ENCODE measurements at regions not wholly inside any gene's neighbourhood (a gene's known extent, or its start where the extent isn't known, plus 50 kb on each side); places are given as distances from the start of the nearest gene placed in this dataset.

DNA sequence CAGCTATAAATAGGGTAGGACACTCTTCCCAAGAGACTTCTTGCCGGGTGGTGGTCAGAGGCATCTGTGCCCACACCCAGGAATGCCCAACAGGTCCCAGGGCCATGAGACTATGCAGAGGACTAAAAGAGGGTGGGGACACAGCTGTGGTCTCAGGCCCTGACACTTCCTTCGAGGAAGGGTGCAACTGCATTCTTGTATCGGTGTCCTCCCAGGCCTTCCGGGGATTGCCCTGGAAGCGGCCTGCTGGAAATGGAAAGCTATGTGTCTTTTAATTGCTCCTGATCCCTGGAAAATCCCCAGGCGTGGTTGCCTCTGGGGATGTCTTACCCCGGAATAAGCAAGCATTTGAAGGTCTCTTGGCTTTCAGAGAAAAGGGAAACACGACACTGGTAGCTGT lies 176.7 kb downstream of the SOX11 start:
- DNase-seq: no peak
- H3K4me1 Mint-ChIP-seq: no peaks in the 10 kb centered on the region

DNA sequence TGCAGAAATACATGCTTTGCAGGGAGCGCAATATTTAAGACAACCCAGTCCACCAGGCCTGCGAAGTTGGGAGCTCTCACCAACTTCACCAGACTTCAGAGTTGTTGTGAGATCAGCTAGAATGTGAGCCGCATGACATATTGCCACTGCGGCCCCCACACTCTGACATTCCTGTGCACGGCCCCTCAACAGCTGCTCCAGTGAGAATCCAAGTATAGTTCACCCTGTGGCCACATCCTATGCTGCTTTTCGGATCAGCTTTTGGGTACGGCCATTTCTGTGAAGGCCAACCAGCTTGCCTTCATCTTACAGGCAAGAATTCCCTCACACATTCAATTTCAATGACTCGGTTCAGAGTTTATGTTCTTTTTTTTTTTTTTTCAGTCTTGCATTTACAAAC lies 177.8 kb downstream of the SOX11 start:
- H3K27me3 Mint-ChIP-seq: no peaks in the 10 kb centered on the region
- H3K36me3 Mint-ChIP-seq: no peaks in the 10 kb centered on the region
- DNase-seq: no peak
- H3K27ac Mint-ChIP-seq: no peak overlapping the region
- no peaks in the 10 kb centered on the region for H3K4me1 Mint-ChIP-seq
- ATAC-seq (replicated peaks): no peak
- no peak overlapping the region for H3K4me3 Mint-ChIP-seq
- peaks cover 0 to 5% of the 10 kb centered on the region in 2 donors for H3K9me3 Mint-ChIP-seq

More for the DNA sequence above, 176.7 kb downstream of the SOX11 start:
- Mint-ChIP-seq H3K27ac (no peak overlapping the region), H3K9me3 (peaks cover 2 to 5% of the 10 kb centered on the region in 2 donors), H3K36me3 (no peaks in the 10 kb centered on the region), H3K4me3 (no peak overlapping the region), H3K27me3 (no peaks in the 10 kb centered on the region)
- ATAC-seq (replicated peaks): no peak

DNA sequence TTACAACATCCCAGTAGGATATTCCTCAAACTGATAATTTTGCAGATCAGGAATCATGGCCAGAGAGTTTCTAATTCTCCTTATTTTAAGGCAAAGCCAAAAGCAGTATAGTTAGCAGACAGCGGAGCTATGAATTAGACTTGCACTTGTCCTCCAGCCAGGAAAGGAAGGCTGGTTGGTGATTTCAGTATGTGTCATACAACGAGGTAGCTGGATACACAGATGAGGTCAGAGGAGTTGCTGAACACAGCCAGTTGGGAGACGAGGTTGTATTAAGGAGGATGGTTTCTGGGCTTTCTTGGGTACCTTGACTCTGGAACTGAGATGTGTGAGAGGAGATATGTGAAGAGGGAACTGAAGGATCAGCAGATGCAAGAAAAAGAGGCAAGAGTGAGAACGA lies 185.2 kb downstream of the SOX11 start:
- H3K4me3 Mint-ChIP-seq: no peak overlapping the region
- no peak for ATAC-seq (replicated peaks)
- DNase-seq: no peak

DNA sequence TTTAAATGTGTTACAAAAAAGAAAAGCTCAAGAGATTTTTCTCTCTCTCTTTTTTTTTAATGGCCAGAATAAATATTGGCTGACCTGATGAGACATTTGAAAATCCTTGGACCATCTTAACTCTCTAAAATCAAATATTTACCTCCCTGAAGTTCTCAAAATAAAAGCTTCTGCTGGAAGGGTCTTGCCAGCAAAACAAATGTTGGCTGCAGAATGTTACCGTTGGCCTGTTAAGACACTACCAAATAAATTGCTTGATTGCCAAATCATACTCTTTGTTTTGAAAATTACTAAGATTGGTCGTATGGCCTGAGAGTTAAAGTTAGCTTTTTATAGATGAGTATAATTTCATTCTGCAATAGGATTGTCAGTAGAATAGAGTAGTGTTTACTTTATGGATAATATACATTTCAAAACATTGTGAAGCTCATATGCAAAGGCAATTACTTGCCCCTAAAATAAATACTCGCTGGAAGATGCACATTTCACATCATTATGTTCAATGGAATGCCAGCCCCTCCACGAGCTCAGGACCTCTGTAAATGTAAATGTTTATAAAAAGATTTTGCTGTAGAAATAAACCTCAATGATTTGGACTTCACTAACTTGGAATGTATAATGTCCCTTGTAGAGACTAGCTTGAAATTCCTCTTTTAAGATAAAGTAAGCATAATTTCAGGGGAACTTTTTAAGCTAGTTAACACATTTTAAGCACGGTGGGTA lies 193.4 kb downstream of the SOX11 start:
- peaks cover 2 to 5% of the 10 kb centered on the region in 2 donors for H3K9me3 Mint-ChIP-seq
- H3K4me1 Mint-ChIP-seq: no peaks in the 10 kb centered on the region
- DNase-seq (no peak), ATAC-seq (replicated peaks) (no peak)
- no peak overlapping the region for H3K27ac Mint-ChIP-seq
- no peak overlapping the region for H3K4me3 Mint-ChIP-seq
- no peaks in the 10 kb centered on the region for H3K36me3 Mint-ChIP-seq
- no peaks in the 10 kb centered on the region for H3K27me3 Mint-ChIP-seq

More for the DNA sequence above, 185.2 kb downstream of the SOX11 start:
- Mint-ChIP-seq H3K9me3 (peaks cover 2 to 5% of the 10 kb centered on the region in 2 donors), H3K27me3 (no peaks in the 10 kb centered on the region), H3K36me3 (no peaks in the 10 kb centered on the region), H3K4me1 (no peaks in the 10 kb centered on the region), H3K27ac (no peak overlapping the region)

DNA sequence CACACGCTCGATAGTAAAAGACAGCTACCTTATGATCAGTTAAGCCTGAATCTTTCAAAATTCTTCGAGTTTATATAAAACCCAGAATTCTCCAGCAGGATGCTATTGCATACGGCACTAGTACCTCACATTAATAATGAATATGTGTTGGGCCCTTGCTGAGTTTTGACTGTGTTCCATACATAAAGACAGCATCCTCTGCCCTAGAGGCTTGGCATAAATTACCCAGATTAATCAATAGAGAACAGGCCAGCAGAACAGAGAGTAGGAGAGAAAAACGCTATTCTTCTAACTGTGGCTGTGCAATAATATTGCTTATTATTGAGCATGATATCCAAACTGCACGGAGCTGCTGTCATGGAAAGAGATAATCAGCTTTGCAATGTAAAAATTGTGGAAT lies 194.3 kb downstream of the SOX11 start:
- Mint-ChIP-seq H3K27ac (no peak overlapping the region), H3K9me3 (peaks cover 2 to 5% of the 10 kb centered on the region in 2 donors), H3K36me3 (no peaks in the 10 kb centered on the region), H3K4me3 (no peak overlapping the region), H3K27me3 (no peaks in the 10 kb centered on the region), H3K4me1 (no peaks in the 10 kb centered on the region)
- no peak for ATAC-seq (replicated peaks)
- no peak for DNase-seq

DNA sequence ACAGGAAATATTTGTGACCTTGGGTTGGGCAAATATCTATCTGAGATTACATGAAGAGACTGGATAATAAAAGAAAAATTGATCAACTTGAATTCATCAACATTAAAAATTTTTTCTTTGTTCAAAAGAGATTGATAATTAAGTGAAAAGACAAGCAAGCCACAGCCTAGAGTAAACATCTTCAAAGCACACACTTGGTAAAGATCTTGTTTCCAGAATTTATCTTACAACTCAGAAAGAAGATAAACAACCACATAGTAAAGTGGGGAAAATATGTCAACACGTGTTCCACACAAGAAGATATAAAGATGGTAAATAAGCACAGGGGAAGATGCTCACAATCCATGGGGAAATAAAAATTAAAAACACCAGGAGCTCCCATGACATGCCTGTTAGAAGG lies 195.9 kb downstream of the SOX11 start:
- ATAC-seq (replicated peaks): no peak
- DNase-seq: no peak
- H3K4me1 Mint-ChIP-seq: no peaks in the 10 kb centered on the region
- H3K27ac Mint-ChIP-seq: no peak overlapping the region
- no peaks in the 10 kb centered on the region for H3K27me3 Mint-ChIP-seq
- no peak overlapping the region for H3K4me3 Mint-ChIP-seq
- H3K36me3 Mint-ChIP-seq: no peaks in the 10 kb centered on the region
- peaks cover 5% of the 10 kb centered on the region in 2 donors for H3K9me3 Mint-ChIP-seq

DNA sequence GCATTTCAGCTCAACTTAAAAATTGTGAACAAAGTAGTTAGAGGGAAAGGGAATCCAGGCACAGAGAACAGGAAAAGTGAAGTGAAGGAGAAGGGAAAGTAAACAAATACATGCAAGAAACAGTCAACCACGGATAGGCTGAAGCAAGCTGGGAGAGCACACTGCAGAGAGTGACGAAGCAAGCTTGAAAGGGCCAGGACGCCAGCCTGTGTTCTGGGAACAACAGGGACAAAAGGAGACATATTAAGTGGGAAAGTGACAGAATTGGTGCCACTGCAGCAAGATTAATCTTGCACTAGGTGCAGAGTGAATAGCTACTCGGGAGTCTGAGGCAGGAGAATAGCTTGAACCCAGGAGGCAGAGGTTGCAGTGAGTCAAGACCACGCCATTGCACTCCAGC lies 197.3 kb downstream of the SOX11 start:
- H3K27me3 Mint-ChIP-seq: no peaks in the 10 kb centered on the region
- peaks cover 0 to 5% of the 10 kb centered on the region in 2 donors for H3K9me3 Mint-ChIP-seq
- no peak overlapping the region for H3K4me3 Mint-ChIP-seq
- ATAC-seq (replicated peaks) (no peak), DNase-seq (no peak)
- no peaks in the 10 kb centered on the region for H3K36me3 Mint-ChIP-seq
- H3K27ac Mint-ChIP-seq: no peak overlapping the region
- H3K4me1 Mint-ChIP-seq: no peaks in the 10 kb centered on the region

DNA sequence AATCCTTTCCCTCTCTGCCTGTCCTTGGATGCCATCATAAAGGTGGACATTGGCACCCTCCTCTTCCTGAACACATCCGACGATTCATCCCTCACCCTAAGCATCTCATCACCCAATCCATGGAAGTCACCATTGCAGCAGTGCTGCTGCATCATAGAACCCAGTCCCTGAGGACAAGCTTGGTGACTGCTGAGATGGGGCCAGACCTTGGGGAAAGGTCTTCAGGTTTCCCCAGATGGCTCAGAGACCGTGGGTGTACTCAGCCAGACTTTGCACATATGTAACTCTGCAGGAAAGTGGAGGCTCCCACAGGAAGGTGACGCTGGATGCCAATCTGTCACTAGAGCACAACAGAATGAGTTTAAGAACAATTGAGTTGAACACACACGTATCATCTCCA lies 202.2 kb downstream of the SOX11 start:
- Mint-ChIP-seq H3K4me3 (no peak overlapping the region), H3K9me3 (peaks cover 0 to 4% of the 10 kb centered on the region in 2 donors), H3K27me3 (no peaks in the 10 kb centered on the region), H3K36me3 (no peaks in the 10 kb centered on the region), H3K4me1 (no peaks in the 10 kb centered on the region), H3K27ac (no peak overlapping the region)
- ATAC-seq (replicated peaks) (no peak), DNase-seq (no peak)

DNA sequence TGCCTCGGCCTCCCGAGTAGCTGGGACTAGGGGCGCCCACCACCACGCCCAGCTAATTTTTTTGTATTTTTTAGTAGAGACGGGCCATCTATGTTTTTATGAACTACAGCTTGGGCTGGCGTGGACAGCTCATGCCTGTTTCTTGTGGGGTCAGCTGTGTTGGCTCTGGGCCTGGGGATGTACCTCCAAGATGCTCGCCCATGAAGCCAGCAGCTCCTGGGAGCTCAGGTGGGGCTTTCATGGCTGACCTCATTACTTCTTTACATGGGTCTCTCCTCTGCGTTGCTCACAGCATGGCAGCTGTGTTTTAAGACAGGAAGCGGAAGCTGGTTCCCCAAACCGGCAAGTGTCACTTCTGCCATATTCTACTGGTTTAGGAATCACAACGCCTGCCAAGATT lies 203.1 kb downstream of the SOX11 start:
- no peak for ATAC-seq (replicated peaks)
- no peaks in the 10 kb centered on the region for H3K36me3 Mint-ChIP-seq
- H3K27ac Mint-ChIP-seq: no peak overlapping the region
- no peaks in the 10 kb centered on the region for H3K4me1 Mint-ChIP-seq
- DNase-seq: no peak
- peaks cover 0 to 5% of the 10 kb centered on the region in 2 donors for H3K9me3 Mint-ChIP-seq
- H3K27me3 Mint-ChIP-seq: no peaks in the 10 kb centered on the region
- H3K4me3 Mint-ChIP-seq: no peak overlapping the region

DNA sequence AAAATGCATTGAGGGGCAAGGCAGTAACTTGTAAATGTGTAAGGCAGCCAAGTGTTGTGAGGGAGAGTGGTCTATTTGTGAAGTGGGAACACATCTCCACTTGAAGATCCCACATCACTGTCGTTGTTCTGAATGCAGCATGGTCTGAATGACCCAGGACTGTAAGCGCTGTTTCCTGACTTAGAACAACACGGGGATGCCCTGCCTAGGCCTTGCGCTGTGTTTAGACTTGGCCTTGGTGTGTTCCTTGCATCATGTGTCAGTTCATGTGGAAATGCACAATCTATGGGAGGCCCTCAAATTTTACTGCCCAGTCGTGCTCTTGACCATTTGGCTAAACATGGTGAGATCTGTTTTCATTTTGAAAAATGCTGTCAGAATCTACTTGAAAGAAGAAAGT lies 205.1 kb downstream of the SOX11 start:
- Mint-ChIP-seq H3K36me3 (no peaks in the 10 kb centered on the region), H3K27me3 (no peaks in the 10 kb centered on the region), H3K27ac (no peak overlapping the region), H3K4me1 (no peaks in the 10 kb centered on the region), H3K9me3 (peaks cover 0 to 5% of the 10 kb centered on the region in 2 donors), H3K4me3 (no peak overlapping the region)
- no peak for ATAC-seq (replicated peaks)
- no peak for DNase-seq

DNA sequence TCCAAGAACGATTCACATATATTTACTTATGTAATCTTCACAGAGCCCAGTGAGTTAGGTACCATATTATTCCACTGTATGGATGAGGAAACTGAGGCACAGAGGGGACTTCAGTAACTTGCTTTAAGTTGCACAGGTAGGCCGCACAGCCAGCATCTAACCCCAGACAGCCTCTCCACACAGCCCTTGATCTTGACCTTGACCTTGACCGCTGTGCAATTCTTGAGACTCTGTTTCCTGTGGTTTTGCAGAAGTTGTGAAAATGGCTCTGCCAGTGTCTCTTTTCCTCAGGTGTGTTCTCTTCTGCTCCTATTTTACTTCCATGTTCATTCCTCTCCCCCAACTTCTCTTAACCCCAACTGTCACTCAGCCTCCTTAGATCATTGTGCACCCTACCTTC lies 206.5 kb downstream of the SOX11 start:
- Mint-ChIP-seq H3K9me3 (peaks cover 0 to 2% of the 10 kb centered on the region in 2 donors), H3K27me3 (no peaks in the 10 kb centered on the region), H3K36me3 (no peaks in the 10 kb centered on the region), H3K4me3 (no peak overlapping the region), H3K27ac (no peak overlapping the region), H3K4me1 (no peaks in the 10 kb centered on the region)
- no peak for DNase-seq
- ATAC-seq (replicated peaks): no peak

DNA sequence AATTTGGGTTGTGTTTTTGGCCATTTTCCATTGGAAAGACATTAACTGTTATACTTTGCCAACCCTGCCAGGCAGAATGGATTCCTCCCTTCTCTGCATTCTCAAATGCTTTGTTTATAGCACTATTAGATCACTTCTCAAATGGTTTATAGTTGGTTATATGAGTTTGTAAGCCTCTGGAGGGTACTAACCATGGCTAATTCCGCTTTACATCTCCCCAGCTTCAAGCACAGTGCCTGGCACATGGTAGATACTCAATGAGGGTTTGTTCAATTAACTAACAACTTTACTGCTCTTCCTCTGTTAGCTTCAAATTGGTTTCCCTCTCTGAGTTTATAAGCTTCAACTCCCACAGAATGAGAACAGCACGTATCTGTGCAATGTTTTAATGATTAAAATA lies 213.5 kb downstream of the SOX11 start:
- H3K9me3 Mint-ChIP-seq: no peaks in the 10 kb centered on the region
- no peaks in the 10 kb centered on the region for H3K36me3 Mint-ChIP-seq
- H3K27ac Mint-ChIP-seq: no peak overlapping the region
- no peaks in the 10 kb centered on the region for H3K27me3 Mint-ChIP-seq
- no peak for ATAC-seq (replicated peaks)
- no peaks in the 10 kb centered on the region for H3K4me1 Mint-ChIP-seq
- no peak overlapping the region for H3K4me3 Mint-ChIP-seq
- DNase-seq: no peak

DNA sequence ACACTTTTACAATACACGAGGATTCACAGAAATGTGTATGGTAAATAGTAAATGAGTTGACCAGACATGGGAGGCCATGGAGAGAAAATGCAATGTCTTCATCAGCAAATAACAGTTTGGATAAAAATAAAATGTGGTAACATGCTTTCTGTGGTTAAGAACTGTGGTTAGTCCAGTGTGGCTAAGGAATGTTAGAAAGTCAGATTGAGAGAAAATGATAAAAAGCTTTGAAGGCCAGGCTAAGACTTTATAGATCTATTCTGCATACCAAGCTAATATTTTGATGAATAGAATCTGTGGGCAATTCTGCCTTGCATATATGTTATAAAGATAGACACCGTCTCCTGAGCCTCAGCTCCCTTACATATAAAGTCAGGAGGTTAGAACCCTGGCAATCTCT lies 215.9 kb downstream of the SOX11 start:
- no peak for ATAC-seq (replicated peaks)
- no peak overlapping the region for H3K27ac Mint-ChIP-seq
- H3K9me3 Mint-ChIP-seq: no peaks in the 10 kb centered on the region
- no peak for DNase-seq
- H3K27me3 Mint-ChIP-seq: no peaks in the 10 kb centered on the region
- H3K4me1 Mint-ChIP-seq: no peaks in the 10 kb centered on the region
- H3K36me3 Mint-ChIP-seq: no peaks in the 10 kb centered on the region
- no peak overlapping the region for H3K4me3 Mint-ChIP-seq

DNA sequence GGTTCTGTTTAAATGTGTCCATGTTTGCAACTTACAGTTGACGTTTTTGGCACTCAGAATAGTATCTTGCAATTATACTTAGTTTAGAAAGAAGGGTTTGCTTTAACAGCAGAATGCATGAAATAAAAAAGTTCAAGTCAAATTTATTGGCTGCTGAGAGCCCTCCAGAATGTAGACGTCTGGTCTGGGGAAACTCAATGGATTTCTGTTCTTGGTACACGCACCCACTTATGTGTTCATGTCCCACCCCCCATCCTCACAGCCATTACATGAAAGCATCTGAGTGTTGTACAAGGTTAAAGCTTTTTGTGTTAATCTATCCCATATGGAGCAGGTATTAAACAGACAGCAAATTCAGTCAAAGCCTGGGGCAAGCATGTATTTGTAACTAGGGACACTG lies 219.5 kb downstream of the SOX11 start:
- ATAC-seq (replicated peaks) (no peak), DNase-seq (no peak)
- Mint-ChIP-seq H3K4me3 (no peak overlapping the region), H3K4me1 (no peaks in the 10 kb centered on the region), H3K27me3 (no peaks in the 10 kb centered on the region), H3K27ac (no peak overlapping the region), H3K36me3 (no peaks in the 10 kb centered on the region), H3K9me3 (no peaks in the 10 kb centered on the region)

DNA sequence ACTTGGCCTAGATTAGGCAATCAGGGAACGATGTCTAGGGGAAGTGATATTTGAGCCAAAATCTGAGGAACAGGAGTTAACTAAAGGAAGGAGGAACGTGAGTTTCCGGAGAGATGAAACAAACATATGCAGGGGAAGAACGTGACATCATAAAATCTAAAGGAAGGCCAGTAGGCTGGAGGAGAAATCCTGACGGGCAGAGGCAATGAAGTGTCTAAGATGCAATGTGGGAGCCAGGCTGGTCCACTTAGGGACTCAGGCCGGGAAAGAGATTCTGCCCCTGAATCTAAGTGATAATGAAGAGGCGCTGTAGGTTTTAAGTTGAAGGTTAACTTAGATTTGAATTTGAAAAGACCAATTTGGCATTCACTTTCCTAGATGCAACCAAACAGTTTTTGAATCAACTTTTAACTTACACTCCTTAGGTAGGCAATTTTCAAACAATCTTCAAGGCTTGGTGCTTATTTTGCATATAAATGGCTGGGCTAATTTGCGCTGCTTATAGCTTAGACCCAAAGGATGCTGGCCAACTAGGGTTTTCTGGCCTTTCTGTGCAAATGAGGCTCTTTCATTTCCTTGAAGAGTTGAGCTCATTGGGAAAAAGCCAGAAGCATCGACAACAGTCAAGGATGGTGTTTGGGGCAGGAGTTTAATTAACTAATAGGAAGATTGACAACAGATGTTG lies 221.7 kb downstream of the SOX11 start:
- Mint-ChIP-seq H3K36me3 (no peaks in the 10 kb centered on the region), H3K27me3 (no peaks in the 10 kb centered on the region), H3K4me3 (no peak overlapping the region), H3K27ac (no peak overlapping the region), H3K4me1 (no peaks in the 10 kb centered on the region), H3K9me3 (peaks cover 0 to under 1% of the 10 kb centered on the region in 2 donors)
- DNase-seq (no peak), ATAC-seq (replicated peaks) (no peak)

Data from stimulated activated naive B cell treated with anti-CD40 and anti-IgM and Interleukin-4, amounts not matched to agents 10 μg/mL and 1 μg/mL and 100 μg/mL, for 72 hours (primary cell).